ENCODE measurements at regions not wholly inside any gene's neighbourhood (a gene's known extent, or its start where the extent isn't known, plus 50 kb on each side); places are given as distances from the start of the nearest gene placed in this dataset.
"Not testable (repeated sequence)": the region's sequence is repeated elsewhere in the genome, so short reads cannot be mapped to it uniquely, and the experiment has no call there.

- TF ChIP-seq CTCF, POLR2A (IDR thresholded peaks at IDR 0.05): not testable (repeated sequence)
Observed at GRCh38 chr17:79554346-79554745, 56.5 kb downstream of the RBFOX3 start.

All from breast epithelium (tissue), 3 donors.